ENCODE measurements at regions not wholly inside any gene's neighbourhood (a gene's known extent, or its start where the extent isn't known, plus 50 kb on each side); places are given as distances from the start of the nearest gene placed in this dataset.

DNA sequence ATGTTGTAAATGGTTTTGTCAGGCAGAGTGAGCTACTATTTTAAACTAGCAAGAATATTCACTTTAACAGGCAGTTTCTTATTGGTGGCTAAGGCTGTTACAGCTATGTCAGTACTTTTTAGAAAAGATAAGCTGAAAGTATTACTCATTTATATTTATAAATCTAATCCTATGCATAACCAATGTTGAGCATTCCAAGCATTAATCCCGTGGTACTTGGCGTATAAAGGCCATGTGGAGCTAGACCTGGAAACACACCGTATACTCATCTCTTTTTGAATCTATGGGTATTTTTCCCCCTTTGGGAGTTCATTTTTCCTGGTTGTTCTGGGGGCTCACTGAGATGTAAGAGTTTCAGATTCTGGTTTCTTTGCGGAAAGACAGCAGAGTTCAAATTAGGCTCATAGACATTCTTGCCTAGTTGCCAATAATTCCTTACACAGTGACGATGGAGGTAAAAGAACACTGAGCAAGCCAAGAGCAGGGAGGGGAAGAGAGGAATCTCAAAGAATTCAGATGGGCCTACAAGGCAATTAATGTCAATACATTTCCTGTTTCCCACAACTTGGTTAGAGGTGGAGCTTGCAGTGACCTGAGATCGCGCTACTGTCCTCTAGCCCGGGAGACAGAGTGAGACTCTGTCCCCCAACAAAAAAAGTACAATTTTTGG, 211.5 kb downstream of the SOX4 start:
- Histone ChIP-seq H3K27me3 (ENCODE audit: control insufficient read depth, insufficient read depth, low read length) (no peaks in the 10 kb centered on the region), H3K4me3 (ENCODE audit: low read depth, low read length) (no peak overlapping the region), H3K9me3 (ENCODE audit: control insufficient read depth, insufficient read depth, low read length) (no peaks in the 10 kb centered on the region), H3K9ac (ENCODE audit: low read depth, low read length) (no peak overlapping the region), H3K36me3 (ENCODE audit: control insufficient read depth, insufficient read depth, low read length) (peaks cover 4% of the 10 kb centered on the region), H3K4me1 (ENCODE audit: control insufficient read depth, insufficient read depth, low read length) (peaks cover 8% of the 10 kb centered on the region)

DNA sequence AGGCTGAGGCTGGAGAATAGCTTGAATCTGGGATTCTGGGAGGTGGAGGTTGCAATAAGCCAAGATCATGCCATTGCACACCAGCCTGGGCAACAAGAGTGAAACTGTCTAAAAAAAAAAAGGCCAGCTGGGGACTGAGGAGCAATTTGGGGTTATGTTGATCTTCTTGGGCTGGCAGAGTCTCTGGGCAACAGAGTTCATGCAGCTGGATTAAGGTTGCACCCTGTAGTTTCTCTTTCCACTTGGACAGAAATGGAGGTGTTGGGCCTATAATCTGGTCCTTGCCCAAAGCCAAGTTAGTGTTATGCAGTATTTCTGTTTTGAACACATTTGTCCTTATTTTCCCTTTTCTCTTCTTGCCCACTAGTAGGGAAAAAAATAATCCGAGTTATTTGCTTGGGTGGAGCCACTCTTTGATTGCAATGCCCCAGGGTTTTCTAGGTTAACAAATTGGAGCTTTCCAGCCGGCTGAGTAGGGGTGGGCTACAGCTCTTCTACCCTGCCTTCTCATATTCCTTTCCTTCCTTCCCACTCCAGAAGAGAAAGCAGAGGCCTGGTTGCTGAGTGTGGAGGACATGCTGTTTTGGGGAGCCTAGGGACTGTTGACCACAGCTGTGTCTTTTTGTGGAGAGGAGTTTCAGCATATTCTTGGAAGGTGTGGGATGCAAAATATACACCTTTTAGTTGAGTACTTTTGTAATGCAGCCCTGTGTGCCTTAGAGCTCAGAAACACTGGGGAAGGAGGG, 213.9 kb downstream of the SOX4 start:
- Histone ChIP-seq H3K36me3 (ENCODE audit: control insufficient read depth, insufficient read depth, low read length) (peaks cover 4% of the 10 kb centered on the region), H3K9ac (ENCODE audit: low read depth, low read length) (no peak overlapping the region), H3K4me3 (ENCODE audit: low read depth, low read length) (no peak overlapping the region), H3K9me3 (ENCODE audit: control insufficient read depth, insufficient read depth, low read length) (no peaks in the 10 kb centered on the region), H3K4me1 (ENCODE audit: control insufficient read depth, insufficient read depth, low read length) (no peaks in the 10 kb centered on the region), H3K27me3 (ENCODE audit: control insufficient read depth, insufficient read depth, low read length) (no peaks in the 10 kb centered on the region)

DNA sequence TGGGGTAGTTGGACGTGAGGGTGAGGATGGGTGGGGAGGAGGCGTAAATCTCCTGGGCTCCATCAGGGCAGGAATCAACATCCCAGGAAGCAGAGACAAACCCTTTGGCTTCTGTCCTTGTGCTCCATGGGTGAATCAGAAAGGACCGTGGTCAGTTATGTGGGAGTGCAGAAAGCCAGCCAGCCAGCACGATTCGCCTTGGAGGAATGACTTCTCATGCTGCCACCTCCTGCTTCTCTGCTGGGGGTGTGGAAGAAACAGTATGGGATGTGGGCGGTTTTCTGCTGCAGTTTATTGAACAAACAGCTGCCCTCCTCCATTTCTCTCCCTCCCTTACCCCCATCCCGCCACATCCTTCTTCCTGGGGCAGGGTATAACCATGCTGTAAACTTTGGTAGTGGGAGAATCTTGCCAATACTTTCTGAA, 214.5 kb downstream of the SOX4 start:
- no peaks in the 10 kb centered on the region for H3K4me1 ChIP-seq (ENCODE audit: control insufficient read depth, insufficient read depth, low read length)
- no peaks in the 10 kb centered on the region for H3K27me3 ChIP-seq (ENCODE audit: control insufficient read depth, insufficient read depth, low read length)
- no peak overlapping the region for H3K4me3 ChIP-seq (ENCODE audit: low read depth, low read length)
- H3K9me3 ChIP-seq (ENCODE audit: control insufficient read depth, insufficient read depth, low read length), result no peaks in the 10 kb centered on the region
- H3K9ac ChIP-seq (ENCODE audit: low read depth, low read length), result no peak overlapping the region
- H3K36me3 ChIP-seq (ENCODE audit: control insufficient read depth, insufficient read depth, low read length), result peaks cover 4% of the 10 kb centered on the region

DNA sequence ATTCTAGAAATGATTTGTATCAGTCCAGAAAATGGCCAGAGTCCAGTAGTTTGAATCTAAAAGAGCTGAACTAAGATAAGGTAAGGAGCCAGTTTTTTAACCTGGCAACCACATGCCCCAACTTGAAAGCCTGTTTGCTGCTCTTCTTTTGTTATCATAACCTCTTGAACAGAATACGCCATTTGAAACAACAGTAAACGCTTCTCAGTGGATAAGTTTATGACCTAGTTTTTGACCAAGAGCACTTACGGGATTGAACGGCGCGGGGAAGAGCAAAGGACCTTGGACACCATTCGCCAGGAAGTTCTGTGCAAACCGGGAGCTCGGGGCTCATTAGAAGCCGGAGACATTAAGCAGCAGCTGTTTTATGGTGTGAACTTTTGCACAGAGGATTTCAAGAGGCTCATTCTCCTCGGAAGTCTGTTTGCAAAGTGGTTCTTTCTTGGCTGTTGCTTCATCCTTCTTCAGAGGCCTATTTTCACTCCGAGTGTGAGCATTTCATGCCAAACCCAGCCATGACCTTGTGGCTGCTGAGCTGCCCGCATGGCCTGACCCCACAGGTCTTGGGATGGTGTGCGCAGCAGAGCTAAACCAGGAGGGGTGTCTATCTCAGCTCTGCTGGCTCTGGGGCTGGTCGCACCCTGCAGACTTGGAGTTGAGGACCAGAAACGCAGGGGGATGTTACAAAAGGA, 215.1 kb downstream of the SOX4 start:
- no peak overlapping the region for H3K9ac ChIP-seq (ENCODE audit: low read depth, low read length)
- H3K36me3 ChIP-seq (ENCODE audit: control insufficient read depth, insufficient read depth, low read length), result peaks cover 4% of the 10 kb centered on the region
- no peaks in the 10 kb centered on the region for H3K27me3 ChIP-seq (ENCODE audit: control insufficient read depth, insufficient read depth, low read length)
- H3K9me3 ChIP-seq (ENCODE audit: control insufficient read depth, insufficient read depth, low read length), result no peaks in the 10 kb centered on the region
- no peaks in the 10 kb centered on the region for H3K4me1 ChIP-seq (ENCODE audit: control insufficient read depth, insufficient read depth, low read length)
- no peak overlapping the region for H3K4me3 ChIP-seq (ENCODE audit: low read depth, low read length)

DNA sequence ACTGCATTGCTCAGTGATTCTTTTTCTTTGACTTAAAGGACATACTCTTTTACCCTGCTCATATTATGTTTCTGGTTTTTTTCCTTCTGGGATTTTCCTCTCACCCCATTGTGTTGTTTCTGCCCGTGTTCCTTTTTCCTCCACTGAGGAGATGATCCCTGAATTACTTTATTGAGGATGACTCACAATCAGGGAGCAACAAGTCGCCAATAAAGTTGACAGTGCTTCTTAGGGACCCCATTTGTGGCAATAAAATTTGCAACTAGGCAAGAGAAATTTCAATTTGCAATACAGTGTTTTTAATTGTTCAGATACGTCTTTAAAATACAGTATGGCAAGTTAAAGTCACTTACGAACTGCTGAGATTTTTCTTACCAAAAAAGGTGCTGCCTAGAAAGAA, 217.9 kb downstream of the SOX4 start:
- peaks cover 4% of the 10 kb centered on the region for H3K36me3 ChIP-seq (ENCODE audit: control insufficient read depth, insufficient read depth, low read length)
- no peak overlapping the region for H3K4me3 ChIP-seq (ENCODE audit: low read depth, low read length)
- H3K4me1 ChIP-seq (ENCODE audit: control insufficient read depth, insufficient read depth, low read length), result no peaks in the 10 kb centered on the region
- H3K9ac ChIP-seq (ENCODE audit: low read depth, low read length), result no peak overlapping the region
- no peaks in the 10 kb centered on the region for H3K9me3 ChIP-seq (ENCODE audit: control insufficient read depth, insufficient read depth, low read length)
- H3K27me3 ChIP-seq (ENCODE audit: control insufficient read depth, insufficient read depth, low read length), result no peaks in the 10 kb centered on the region

DNA sequence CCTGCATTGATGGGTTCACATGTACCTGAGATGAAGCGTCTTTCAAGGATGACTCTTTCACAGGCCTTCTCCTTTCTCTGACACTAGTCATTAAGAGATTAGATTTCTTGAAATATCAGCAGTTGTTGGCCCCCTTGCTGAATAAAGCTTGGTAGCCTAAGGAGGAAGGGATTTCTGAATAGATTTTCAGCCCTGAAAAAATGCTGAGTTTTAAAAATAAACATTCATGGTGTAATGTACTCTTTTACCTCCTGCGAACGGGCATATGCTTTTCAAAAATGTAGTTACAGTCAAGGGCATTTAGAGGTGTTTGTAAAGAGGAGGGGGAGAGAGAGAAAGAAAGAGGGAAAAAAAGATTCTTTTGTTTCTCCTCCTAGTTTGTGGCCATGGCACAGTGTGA, 222.7 kb downstream of the SOX4 start:
- no peaks in the 10 kb centered on the region for H3K27me3 ChIP-seq (ENCODE audit: control insufficient read depth, insufficient read depth, low read length)
- H3K4me3 ChIP-seq (ENCODE audit: low read depth, low read length), result no peak overlapping the region
- H3K9me3 ChIP-seq (ENCODE audit: control insufficient read depth, insufficient read depth, low read length), result no peaks in the 10 kb centered on the region
- H3K9ac ChIP-seq (ENCODE audit: low read depth, low read length), result no peak overlapping the region
- H3K4me1 ChIP-seq (ENCODE audit: control insufficient read depth, insufficient read depth, low read length), result no peaks in the 10 kb centered on the region
- H3K36me3 ChIP-seq (ENCODE audit: control insufficient read depth, insufficient read depth, low read length), result no peaks in the 10 kb centered on the region

DNA sequence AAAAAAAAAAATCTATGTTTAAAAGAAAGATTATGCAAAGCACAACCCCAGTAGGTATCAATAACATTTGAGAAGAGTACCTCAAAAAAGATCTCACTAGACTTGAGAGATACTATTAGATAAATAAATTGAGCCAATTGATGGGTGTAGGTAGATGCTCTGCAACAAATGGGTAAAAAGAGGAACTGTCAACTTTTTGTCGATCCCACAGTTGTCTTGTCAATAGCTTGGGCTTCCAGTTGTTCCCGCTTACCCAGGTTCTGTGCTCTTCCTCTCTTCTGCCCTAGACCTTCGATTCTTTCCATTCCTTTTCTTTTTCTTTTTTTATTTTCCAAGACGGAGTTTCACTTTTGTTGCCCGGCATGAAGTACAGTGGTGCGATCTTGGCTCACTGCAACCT, 226.9 kb downstream of the SOX4 start:
- no peak overlapping the region for H3K4me3 ChIP-seq (ENCODE audit: low read depth, low read length)
- H3K4me1 ChIP-seq (ENCODE audit: control insufficient read depth, insufficient read depth, low read length), result no peaks in the 10 kb centered on the region
- H3K36me3 ChIP-seq (ENCODE audit: control insufficient read depth, insufficient read depth, low read length), result no peaks in the 10 kb centered on the region
- H3K27me3 ChIP-seq (ENCODE audit: control insufficient read depth, insufficient read depth, low read length), result no peaks in the 10 kb centered on the region
- H3K9ac ChIP-seq (ENCODE audit: low read depth, low read length), result no peak overlapping the region
- no peaks in the 10 kb centered on the region for H3K9me3 ChIP-seq (ENCODE audit: control insufficient read depth, insufficient read depth, low read length)

DNA sequence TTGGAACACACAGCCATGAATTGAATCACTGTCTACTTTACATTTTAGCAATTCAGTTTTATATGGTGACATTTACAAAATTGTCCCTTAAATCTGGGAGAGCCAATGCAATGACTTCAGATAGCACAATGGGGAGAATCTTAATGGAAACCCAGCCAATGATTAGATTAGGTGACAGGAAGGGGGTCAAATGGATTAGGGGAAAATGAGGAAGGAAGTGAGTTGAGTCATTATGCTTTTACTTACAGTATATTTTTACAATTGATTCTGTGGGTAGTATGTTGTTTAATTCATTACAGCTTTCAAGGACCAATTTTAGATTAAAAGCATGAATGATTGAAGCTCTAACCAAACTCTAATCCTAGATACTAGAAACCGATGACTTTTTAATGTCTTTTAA, 229.8 kb downstream of the SOX4 start:
- H3K27me3 ChIP-seq (ENCODE audit: control insufficient read depth, insufficient read depth, low read length), result no peaks in the 10 kb centered on the region
- H3K36me3 ChIP-seq (ENCODE audit: control insufficient read depth, insufficient read depth, low read length), result no peaks in the 10 kb centered on the region
- H3K4me1 ChIP-seq (ENCODE audit: control insufficient read depth, insufficient read depth, low read length), result peaks cover 14% of the 10 kb centered on the region
- no peak overlapping the region for H3K4me3 ChIP-seq (ENCODE audit: low read depth, low read length)
- H3K9ac ChIP-seq (ENCODE audit: low read depth, low read length), result no peak overlapping the region
- no peaks in the 10 kb centered on the region for H3K9me3 ChIP-seq (ENCODE audit: control insufficient read depth, insufficient read depth, low read length)

DNA sequence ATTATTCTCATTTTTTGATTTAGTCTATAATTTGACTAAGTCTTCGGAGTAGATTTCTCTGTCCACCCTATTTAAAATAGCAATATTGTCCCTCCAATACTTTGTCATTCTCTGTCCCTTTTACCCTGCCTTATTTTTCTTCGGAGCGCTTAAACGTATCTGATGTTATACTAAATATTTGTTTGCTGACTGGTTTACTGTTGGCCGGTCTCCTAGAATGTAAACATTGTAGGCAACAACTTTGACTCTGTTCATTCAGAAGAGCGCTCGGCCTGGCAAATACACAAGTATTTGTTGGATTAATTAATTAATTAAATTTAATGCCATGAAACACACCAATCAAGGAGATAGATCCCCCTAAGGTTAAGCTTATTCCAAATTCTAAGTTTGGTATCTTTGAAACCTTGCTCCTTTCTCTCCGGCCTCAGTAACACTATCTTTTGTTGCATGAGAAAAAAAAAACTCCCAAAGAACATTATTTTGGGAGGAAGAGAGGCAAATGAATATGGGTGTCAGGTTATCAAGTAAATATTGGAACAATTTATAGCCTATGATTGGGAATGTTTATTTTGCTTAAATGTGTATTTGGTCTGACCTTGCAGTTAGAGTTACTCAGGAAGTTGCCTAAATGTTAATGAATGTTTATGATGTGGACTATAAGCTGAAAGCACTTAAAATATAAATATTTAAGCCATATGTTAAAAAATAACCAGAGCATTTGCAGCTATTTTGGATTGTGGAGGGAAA, 231.1 kb downstream of the SOX4 start:
- no peak overlapping the region for H3K9ac ChIP-seq (ENCODE audit: low read depth, low read length)
- peaks cover 15% of the 10 kb centered on the region for H3K4me1 ChIP-seq (ENCODE audit: control insufficient read depth, insufficient read depth, low read length)
- no peak overlapping the region for H3K4me3 ChIP-seq (ENCODE audit: low read depth, low read length)

DNA sequence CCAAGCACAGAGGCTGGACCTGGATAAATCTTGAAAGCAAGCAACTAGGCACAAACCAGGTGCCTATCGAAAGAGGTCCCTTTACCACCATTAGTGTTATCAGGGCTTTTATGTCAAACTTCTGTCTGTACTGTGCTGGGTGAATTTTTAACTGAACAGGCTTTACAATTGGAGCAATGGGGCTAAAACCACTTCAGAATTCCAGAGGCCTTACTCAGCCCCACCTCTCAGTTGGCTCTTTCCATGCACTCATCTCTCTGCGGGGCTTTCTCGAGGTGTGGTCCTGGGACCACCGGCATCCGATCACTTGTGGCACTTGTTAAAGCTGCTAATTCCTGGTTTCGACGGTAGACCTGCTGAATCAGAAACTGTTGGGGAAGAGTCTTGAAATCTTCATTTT, 232.5 kb downstream of the SOX4 start:
- H3K36me3 ChIP-seq (ENCODE audit: control insufficient read depth, insufficient read depth, low read length), result no peaks in the 10 kb centered on the region
- H3K4me1 ChIP-seq (ENCODE audit: control insufficient read depth, insufficient read depth, low read length), result peaks cover 16% of the 10 kb centered on the region
- no peaks in the 10 kb centered on the region for H3K27me3 ChIP-seq (ENCODE audit: control insufficient read depth, insufficient read depth, low read length)
- no peaks in the 10 kb centered on the region for H3K9me3 ChIP-seq (ENCODE audit: control insufficient read depth, insufficient read depth, low read length)
- no peak overlapping the region for H3K4me3 ChIP-seq (ENCODE audit: low read depth, low read length)
- no peak overlapping the region for H3K9ac ChIP-seq (ENCODE audit: low read depth, low read length)

More for the DNA sequence above, 231.1 kb downstream of the SOX4 start:
- Histone ChIP-seq H3K9me3 (ENCODE audit: control insufficient read depth, insufficient read depth, low read length) (no peaks in the 10 kb centered on the region), H3K27me3 (ENCODE audit: control insufficient read depth, insufficient read depth, low read length) (no peaks in the 10 kb centered on the region), H3K36me3 (ENCODE audit: control insufficient read depth, insufficient read depth, low read length) (no peaks in the 10 kb centered on the region)

DNA sequence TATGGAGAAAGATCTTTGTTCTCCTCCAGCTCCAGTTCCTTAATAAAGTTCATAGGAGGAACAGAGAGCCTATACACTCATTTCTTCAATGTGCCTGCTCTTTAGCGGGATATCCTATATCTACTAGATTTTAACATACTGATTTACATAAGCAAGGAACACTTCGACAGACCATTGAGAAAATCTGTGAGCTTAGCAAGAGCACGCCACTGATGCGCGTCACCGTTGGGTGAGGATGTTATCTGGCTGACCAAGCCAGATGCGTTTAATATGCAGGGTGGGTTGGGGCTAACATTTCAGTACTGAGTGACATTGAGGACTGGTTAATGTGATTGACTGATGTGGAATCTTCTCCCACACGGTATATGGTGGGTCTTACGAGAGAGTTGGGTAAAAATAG, 233.4 kb downstream of the SOX4 start:
- no peak overlapping the region for H3K4me3 ChIP-seq (ENCODE audit: low read depth, low read length)
- H3K4me1 ChIP-seq (ENCODE audit: control insufficient read depth, insufficient read depth, low read length), result peaks cover 22% of the 10 kb centered on the region
- no peaks in the 10 kb centered on the region for H3K36me3 ChIP-seq (ENCODE audit: control insufficient read depth, insufficient read depth, low read length)
- H3K27me3 ChIP-seq (ENCODE audit: control insufficient read depth, insufficient read depth, low read length), result no peaks in the 10 kb centered on the region
- no peak overlapping the region for H3K9ac ChIP-seq (ENCODE audit: low read depth, low read length)
- no peaks in the 10 kb centered on the region for H3K9me3 ChIP-seq (ENCODE audit: control insufficient read depth, insufficient read depth, low read length)

All from iPS-15b (cell line).